DMS114 treated with DMSO at 0.1 percent for 48 hours (cell line): ENCODE measurements at regions not wholly inside any gene's neighbourhood (a gene's known extent, or its start where the extent isn't known, plus 50 kb on each side); places are given as distances from the start of the nearest gene placed in this dataset.
"Not testable (repeated sequence)": the region's sequence is repeated elsewhere in the genome, so short reads cannot be mapped to it uniquely, and the experiment has no call there.

Source experiments
- DNase-seq: peaks from one replicate; lab custom pipeline; 2025; ENCODE audit not compliant: unreplicated experiment; lab: John Stamatoyannopoulos, UW

GRCh38 chr6:10343320-10343719, 71.6 kb downstream of the TFAP2A start:
- DNase-seq: no peak

DNA sequence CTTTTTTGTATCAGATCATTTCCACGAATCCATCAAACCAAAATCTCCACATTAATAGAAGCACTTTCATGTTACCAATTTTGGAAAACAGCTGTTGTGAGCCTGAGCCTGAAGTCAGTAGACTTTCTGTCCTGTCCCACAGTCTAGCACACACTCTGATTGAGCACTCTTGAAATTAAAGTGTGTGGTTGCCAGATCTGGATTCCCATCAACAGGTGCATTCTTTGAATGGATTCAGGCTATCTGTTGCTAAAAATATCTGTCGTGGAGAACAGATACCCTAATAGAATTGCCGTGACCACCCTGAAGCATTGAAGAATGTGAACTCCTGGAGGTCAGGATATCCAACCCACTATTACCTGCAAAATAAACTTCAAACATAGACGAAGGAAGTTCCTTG, 73.3 kb downstream of the TFAP2A start:
- no peak for DNase-seq

DNA sequence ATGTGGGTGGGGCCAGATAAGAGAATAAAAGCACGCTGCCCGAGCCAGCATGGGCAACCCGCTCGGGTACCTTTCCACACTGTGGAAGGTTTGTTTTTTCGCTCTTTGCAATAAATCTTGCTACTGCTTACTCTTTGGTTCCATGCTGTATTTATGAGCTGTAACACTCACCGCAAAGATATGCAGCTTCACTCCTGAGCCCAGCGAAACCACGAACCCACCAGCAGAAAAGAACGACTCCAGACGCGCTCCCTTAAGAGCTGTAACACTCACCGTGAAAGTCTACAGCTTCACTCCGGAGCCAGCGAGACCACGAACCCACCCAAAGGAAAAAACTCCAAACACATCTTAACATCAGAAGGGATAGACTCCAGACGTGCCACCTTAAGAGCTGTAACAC, 76.7 kb downstream of the TFAP2A start:
- DNase-seq: no peak

DNA sequence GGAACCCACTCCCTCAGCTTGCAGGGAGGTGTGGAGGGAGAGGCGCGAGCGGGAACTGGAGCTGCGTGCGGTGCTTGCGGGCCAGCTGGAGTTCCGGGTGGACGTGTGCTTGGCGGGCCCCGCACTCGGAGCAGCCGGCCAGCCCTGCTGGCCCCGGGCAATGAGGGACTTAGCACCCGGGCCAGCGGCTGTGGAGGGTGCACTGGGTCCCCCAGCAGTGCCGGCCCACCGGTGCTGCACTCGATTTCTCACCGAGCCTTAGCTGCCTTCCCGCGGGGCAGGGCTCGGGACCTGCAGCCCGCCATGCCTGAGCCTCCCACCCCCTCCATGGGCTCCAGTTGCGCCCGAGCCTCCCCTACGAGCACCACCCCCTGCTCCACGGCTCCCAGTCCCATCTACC, 77.5 kb downstream of the TFAP2A start:
- DNase-seq: not testable (repeated sequence)

DNA sequence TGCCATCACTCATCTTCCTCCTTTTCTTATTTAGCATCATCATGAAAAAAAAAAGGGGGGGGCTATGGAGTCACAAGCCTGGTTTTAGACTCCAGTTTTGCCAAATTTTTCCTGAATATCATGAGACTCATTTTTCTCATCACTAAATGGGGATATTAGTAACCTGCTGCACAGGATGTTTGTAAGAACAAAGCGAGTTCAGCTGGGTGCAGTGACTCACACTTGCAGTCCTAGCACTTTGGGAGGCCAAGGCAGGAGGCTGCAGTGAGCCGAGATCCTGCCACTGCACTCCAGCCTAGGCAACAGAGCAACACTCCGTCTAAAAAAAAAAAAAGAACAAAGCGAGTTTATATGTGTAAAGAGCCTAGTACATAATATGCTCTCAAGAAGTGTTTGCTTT, 82.8 kb downstream of the TFAP2A start:
- no peak for DNase-seq

- no peak for DNase-seq
Observed at GRCh38 chr6:10331334-10331968, 83.4 kb downstream of the TFAP2A start.

DNA sequence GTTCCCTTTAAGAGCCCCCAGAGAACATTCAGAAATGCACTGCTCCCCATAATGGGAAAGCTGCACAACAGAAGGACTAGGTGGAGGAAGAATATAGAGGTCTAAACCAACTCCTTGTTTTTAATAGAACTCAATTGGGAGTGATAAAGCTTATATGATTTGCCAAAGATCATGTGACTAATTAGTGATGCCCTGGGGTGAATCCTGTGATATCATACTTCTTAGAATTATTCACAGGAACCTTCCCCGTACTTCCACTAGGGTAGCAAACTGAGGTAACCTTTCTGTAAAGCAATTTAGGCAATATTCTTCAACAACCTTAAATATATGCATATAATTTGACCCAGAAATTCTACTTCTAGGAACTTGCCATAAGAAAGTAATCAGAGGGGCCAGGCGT, 84.4 kb downstream of the TFAP2A start:
- DNase-seq: no peak

- no peak for DNase-seq
Observed at GRCh38 chr6:10323018-10323417, 91.9 kb downstream of the TFAP2A start.

DNA sequence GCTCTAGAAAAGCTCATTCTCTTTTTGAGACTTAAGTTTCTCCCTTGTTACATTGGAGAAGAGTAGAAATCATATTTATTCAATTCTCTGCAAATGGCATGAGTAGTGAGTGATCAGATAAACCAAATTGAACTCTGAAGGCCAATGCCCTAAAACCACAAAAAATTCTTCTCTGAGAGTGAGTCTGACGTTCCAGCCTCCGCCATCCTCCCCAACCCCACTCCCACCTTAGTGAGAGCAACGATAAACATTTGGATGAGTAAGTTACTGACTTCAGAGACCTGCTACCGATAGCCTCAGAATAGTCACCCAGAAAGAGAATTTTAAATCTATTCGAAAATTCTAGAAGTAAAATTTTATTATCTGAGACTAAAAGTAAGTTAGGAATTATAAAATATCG, 94.6 kb downstream of the TFAP2A start:
- no peak for DNase-seq

GRCh38 chr6:10316373-10316721, 98.5 kb downstream of the TFAP2A start:
- DNase-seq: no peak

GRCh38 chr6:10315658-10316372, 99.1 kb downstream of the TFAP2A start:
- no peak for DNase-seq

DNA sequence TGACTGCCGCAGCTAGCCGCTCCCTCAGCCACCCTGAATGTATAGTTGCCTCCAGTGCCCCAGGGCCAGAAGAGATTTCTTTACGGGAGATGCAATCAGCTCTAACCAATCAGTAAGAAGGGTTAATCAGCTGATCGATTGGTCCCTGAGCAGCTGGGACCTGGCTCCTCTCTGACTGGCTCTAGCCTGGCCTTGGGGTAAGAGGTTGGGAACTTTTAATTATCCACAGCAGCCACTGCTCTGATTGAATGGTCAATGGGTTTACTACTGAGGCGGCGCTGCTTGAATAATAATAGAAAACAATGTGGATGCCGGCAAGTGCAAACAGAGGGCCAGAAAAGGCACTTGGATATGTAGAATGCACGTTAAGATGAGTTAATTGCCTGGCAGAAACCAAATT, 99.8 kb downstream of the TFAP2A start:
- no peak for DNase-seq

- no peak for DNase-seq
Observed at GRCh38 chr6:10314163-10314955, 100.5 kb downstream of the TFAP2A start.

DNA sequence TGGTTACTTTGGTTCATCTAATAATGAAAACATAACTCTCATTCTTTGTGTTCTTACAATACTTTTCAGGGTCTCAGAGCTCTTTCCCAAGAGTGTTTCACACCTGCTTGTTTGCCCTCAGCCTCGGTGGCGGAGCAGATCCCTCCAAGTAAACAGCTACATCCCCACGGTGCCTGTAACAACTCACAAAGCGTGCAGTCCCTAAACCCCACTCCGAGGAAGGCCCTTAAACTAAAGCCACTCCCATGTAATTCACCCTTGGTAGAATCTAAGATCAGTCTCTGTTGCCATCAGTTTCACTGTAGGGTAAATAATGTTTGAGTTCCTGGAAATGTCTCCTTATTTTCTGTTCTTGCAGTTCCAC, 101.1 kb downstream of the TFAP2A start:
- DNase-seq: no peak

DNA sequence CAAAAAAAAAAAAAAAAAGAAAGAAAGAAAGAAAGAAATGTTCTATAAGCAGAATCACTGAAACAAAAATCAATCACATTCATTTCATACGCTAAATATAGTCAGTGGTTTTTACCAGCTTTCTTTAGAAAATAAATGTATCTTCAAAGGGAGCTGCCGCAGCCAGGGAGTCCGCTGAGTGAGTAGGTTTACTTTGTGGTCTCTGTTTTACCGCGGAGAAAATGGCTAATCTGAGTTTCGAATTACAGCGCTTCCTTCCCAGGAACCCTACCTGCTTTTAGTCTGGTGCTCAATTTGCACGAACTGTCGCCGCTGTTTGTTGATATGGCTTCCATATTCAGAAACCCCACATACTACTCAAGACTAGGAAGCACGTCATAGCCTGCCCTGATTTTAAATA, 102.4 kb downstream of the TFAP2A start:
- DNase-seq: no peak

DNA sequence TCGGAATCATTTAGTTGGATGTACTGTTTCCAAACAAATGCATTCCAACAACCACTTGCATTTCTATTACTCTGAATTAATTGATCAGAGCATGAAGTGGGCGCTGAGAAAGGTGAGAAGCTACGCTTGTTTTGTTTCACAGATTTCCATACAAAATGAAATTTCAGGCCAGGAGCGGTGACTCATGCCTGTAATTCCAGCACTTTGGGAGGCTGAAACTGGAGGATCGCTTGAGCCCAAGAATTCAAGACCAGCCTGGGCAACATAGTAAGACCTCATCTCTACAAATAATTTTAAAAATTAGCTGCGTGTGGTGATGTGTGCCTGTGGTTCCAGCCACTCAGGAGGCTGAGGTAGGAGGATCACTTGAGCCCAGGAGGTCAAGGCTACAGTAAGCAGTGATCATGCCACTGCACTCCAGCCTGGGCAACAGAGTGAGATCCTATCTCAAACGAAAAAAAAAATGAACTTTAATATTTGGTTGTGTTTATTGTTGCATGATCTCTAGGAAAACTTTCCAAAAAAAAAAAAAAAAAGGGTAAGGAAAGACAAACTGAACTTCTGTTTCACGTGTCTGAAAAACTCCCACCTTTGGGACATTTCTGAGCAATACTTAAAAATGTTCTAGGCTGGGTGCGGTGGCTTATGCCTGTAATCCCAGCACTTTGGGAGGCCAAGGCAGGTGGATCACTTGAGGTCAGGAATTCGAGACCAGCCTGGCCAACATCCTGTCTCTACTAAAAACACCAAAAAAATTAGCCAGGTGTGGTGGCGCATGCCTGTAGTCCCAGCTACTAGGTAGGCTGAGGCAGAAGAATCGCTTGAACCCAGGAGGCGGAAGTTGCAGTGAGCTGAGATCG, 103.1 kb downstream of the TFAP2A start:
- not testable (repeated sequence) for DNase-seq

GRCh38 chr6:10310826-10311225, 104.0 kb downstream of the TFAP2A start:
- no peak for DNase-seq

GRCh38 chr6:10310330-10310653, 104.6 kb downstream of the TFAP2A start:
- DNase-seq: no peak

GRCh38 chr6:10309457-10310329, 105.2 kb downstream of the TFAP2A start:
- DNase-seq: no peak

GRCh38 chr6:10307476-10307875, 107.4 kb downstream of the TFAP2A start:
- no peak for DNase-seq

DNA sequence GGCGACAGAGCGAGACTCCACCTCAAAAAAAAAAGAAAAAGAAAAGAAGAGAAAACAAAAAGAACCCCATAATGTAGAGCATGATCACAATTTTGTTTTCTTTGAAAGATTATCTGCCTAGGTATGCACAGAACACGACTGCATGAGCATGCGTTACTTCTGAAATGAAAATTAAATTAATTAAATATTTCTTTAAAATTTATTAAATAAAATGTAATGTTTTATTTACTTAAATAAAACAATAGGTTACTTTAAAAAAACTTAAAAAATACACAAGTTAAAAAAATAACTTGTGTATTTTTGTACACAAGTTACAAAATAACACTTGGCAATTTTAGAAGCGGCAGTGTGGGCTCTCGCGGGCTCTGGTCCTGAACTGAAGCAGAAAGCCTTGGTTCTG, 107.8 kb downstream of the TFAP2A start:
- DNase-seq: no peak
